ENCODE measurements at regions not wholly inside any gene's neighbourhood (a gene's known extent, or its start where the extent isn't known, plus 50 kb on each side); places are given as distances from the start of the nearest gene placed in this dataset.

DNA sequence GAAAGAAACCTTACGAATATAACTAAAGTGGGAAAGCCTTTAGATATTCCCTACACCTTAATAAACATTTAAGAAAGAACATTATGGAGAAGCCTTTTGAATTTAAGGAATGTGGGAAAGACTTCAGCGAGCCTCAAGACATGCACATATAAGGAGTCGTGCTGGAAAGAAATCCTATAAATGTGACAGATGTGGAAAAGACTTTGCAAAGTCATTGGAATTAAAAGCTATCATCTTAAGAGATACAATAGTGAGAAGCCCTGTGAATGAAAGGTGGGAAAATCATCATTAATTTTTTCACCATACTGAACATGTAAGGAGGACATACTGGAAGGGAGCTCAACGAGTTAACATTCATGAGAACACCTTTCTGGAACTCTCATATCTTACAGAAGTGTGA, 650.5 kb upstream of the DEFB115 start:
- Histone ChIP-seq H3K4me1 (peaks cover 0 to 14% (median 0%) of the 10 kb centered on the region in 9 donors), H3K4me3 (no peak overlapping the region), H3K36me3 (no peaks in the 10 kb centered on the region), H3K27me3 (no peaks in the 10 kb centered on the region), H3K9me3 (peaks cover 0 to 29% (median 13%) of the 10 kb centered on the region in 11 donors), H3K27ac (no peak overlapping the region)
- no peak for ATAC-seq
- 68 to 71% methylated on average over 4 of the region's 4 CpGs for WGBS, 2 donors
- intact Hi-C loops (cut with DNase I) = no loop called here
- TF ChIP-seq, protein P1, sequence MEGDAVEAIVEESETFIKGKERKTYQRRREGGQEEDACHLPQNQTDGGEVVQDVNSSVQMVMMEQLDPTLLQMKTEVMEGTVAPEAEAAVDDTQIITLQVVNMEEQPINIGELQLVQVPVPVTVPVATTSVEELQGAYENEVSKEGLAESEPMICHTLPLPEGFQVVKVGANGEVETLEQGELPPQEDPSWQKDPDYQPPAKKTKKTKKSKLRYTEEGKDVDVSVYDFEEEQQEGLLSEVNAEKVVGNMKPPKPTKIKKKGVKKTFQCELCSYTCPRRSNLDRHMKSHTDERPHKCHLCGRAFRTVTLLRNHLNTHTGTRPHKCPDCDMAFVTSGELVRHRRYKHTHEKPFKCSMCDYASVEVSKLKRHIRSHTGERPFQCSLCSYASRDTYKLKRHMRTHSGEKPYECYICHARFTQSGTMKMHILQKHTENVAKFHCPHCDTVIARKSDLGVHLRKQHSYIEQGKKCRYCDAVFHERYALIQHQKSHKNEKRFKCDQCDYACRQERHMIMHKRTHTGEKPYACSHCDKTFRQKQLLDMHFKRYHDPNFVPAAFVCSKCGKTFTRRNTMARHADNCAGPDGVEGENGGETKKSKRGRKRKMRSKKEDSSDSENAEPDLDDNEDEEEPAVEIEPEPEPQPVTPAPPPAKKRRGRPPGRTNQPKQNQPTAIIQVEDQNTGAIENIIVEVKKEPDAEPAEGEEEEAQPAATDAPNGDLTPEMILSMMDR (IDR thresholded peaks at IDR 0.05) = no peak
- DNase-seq = no peak

DNA sequence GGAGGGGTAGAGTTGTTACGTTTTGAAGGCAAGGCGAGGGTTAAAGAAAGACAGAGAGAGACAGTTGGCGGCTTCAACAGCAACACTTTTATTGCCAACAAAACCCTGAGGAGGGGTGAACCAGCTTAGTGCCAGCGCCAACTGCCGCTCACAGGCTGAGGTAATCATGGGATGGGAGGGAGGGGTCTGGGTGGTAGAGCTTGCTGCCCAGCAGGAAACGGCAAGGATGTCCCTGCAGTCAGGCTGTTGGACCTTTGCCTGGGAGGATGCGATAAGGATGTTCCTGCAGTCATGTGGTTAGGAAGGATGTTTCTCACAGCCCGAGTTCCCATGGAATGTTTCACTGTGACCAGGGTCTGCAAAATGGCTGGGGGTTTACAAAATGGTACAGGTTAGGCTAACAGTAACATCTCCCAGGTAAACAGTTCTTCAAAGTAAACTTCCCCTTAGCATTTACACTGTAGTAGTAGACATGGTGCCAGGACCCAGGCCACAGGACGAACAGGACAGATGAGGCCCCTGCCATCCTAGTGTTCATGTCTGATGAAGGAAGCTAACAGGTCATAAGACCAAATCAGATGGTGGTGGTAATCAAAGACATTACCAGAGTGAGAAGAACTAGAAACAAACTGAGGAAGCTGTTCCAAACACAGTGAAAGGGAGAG, 647.3 kb upstream of the DEFB115 start:
- 45 to 46% methylated on average over 9 of the region's 9 CpGs for WGBS, 2 donors
- H3K4me1 ChIP-seq = peaks cover 0 to 14% (median 0%) of the 10 kb centered on the region in 9 donors
- H3K27me3 ChIP-seq = no peaks in the 10 kb centered on the region
- peaks cover 0 to 27% (median 13%) of the 10 kb centered on the region in 11 donors for H3K9me3 ChIP-seq
- no peak overlapping the region for H3K4me3 ChIP-seq
- H3K36me3 ChIP-seq = no peaks in the 10 kb centered on the region
- DNase-seq = peak in 1 of 2 donors; percentile 47
- H3K27ac ChIP-seq = no peak overlapping the region
- TF ChIP-seq, protein P1 (IDR thresholded peaks at IDR 0.05) = no peak
- intact Hi-C loops (cut with DNase I) = loop anchor here in 1 of 10 donors (2.0 kb wide), 1 partner anchor 23 kb away; no protein-coding TSS in a partner anchor
- peak in 6 of 8 donors; percentile 38 to 83 (median 57) for ATAC-seq

DNA sequence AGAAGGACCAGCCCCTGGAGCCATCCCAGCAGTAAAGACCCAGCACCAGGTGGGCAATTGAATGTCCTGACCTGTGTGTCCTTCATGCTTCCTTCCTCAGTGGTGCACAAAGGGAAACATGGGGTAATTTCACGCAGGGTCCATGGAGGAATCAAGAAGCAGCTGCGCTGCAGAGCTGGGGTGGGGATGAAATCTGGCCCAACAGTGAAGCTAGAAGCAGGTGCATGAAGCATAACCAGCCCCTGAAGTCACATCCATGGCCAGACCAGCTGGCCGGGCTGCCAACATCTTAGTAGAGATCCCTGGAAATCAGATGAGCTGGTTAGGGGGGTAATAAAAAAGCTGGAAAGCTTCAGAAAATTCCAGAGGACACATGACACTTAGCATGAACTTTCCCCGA, 646.7 kb upstream of the DEFB115 start:
- Histone ChIP-seq H3K27me3 (no peaks in the 10 kb centered on the region), H3K9me3 (peaks cover 0 to 23% (median 13%) of the 10 kb centered on the region in 11 donors), H3K36me3 (no peaks in the 10 kb centered on the region), H3K4me3 (no peak overlapping the region), H3K27ac (no peak overlapping the region), H3K4me1 (peaks cover 0 to 14% (median 0%) of the 10 kb centered on the region in 9 donors)
- intact Hi-C loops (cut with DNase I) = loop anchor here in 1 of 10 donors (2.0 kb wide), 1 partner anchor 22 kb away; no protein-coding TSS in a partner anchor
- TF ChIP-seq, protein P1 (IDR thresholded peaks at IDR 0.05) = no peak
- 71 to 77% methylated on average over 4 of the region's 4 CpGs for WGBS, 2 donors
- ATAC-seq (no peak), DNase-seq (no peak)

DNA sequence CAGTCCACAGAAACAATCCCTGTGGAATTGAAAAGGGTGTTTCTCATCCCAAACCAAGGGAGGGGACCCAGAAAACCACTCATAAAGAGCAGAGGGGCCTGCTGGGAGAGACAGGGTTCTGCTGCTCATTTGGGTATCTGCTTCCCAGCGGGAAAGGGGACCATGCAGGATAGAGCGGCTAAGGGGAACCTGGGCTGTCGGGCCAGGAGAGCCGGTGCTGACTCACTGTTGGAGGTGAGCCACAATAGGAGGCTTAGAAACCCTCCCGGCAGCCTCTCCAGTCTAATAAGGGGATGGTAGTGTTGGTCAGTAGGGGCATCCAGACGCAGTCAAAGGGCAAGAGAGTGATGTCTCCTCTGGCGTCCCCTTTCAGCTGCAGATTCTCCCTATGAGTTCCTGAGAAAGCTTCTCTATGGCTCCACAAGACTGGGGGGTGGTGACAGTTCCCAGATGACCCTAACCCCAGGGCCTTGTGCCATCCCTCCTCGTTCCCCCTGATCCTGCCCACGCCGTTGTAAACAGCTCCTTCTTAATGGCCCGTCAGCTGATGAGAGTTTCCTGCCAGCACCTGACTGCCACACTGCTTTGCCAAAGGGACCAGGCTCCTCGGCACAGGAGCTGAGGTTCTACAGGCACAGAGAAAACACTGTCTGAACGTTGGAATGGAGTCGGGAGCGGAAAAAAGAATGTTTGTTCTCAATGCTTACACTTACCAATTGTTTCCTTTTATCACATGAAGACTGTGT, 646.1 kb upstream of the DEFB115 start:
- Histone ChIP-seq H3K36me3 (no peaks in the 10 kb centered on the region), H3K4me1 (peaks cover 0 to 14% (median 0%) of the 10 kb centered on the region in 9 donors), H3K27me3 (no peaks in the 10 kb centered on the region), H3K27ac (no peak overlapping the region), H3K9me3 (peaks cover 0 to 17% (median 13%) of the 10 kb centered on the region in 11 donors), H3K4me3 (no peak overlapping the region)
- TF ChIP-seq, protein P1 (IDR thresholded peaks at IDR 0.05) = no peak
- WGBS, 2 donors = 63 to 66% methylated on average over 15 of the region's 15 CpGs
- no peak for DNase-seq
- peak in 2 of 8 donors; percentile 39 to 47 for ATAC-seq
- intact Hi-C loops (cut with DNase I) = loop anchor here in 1 of 10 donors (2.0 kb wide), 1 partner anchor 21 kb away; no protein-coding TSS in a partner anchor

All from heart right ventricle (tissue), 16 donors.